Panc1 (cell line): ENCODE measurements at regions not wholly inside any gene's neighbourhood (a gene's known extent, or its start where the extent isn't known, plus 50 kb on each side); places are given as distances from the start of the nearest gene placed in this dataset.

Source experiments
- ATAC-seq: fragments of 200-7000 bp; cut with Tn5 transposase; 2 replicates; pipeline ENCODE4 v1.9.1; 2020; ENCODE audit warnings: mild to moderate bottlenecking, moderate library complexity
- BruUV-seq: library from RNA; stranded (reverse); fragments of 400-500 nt; replicated peaks from 2 replicates; lab custom pipeline; 2021; lab: Mats Ljungman, UMichigan
- CTCF ChIA-PET: fragments of 300-600 bp; sonication (Branson Sonifier 250); formaldehyde crosslinking; loops from one replicate; lab custom pipeline; 2022; ENCODE audit warnings: antibody characterized with exemption; lab: Charles Lee
- POLR2A ChIA-PET: fragments of 300-600 bp; sonication (Branson Sonifier 250); formaldehyde crosslinking; loops from one replicate; lab custom pipeline; 2022; ENCODE audit warnings: antibody characterized with exemption; lab: Charles Lee
- DNase-seq: peaks from one replicate; pipeline ENCODE4 v3.0.0-alpha.2; 2010; ENCODE audit warnings: low read depth, low spot score
- H3K27ac ChIP-seq: 2 replicates; pipeline ENCODE4 v1.5.1; 2011; ENCODE audit warnings: mild to moderate bottlenecking, low read length, inconsistent platforms
- H3K27me3 ChIP-seq: fragments of 200-500 bp; sonication (Bioruptor generic); 2 replicates; pipeline ENCODE4 v1.6.0; 2014; ENCODE audit warnings: low read length, inconsistent platforms; ENCODE audit not compliant: control insufficient read depth, insufficient read depth
- H3K36me3 ChIP-seq: fragments of 200-500 bp; sonication (Bioruptor generic); 2 replicates; pipeline ENCODE4 v1.5.1; 2014; ENCODE audit warnings: inconsistent platforms, mild to moderate bottlenecking, low read length, moderate library complexity; ENCODE audit not compliant: control insufficient read depth, insufficient read depth
- H3K4me1 ChIP-seq: 2 replicates; pipeline ENCODE4 v1.5.1; 2011; ENCODE audit warnings: inconsistent platforms, mild to moderate bottlenecking, low read length, moderate library complexity; ENCODE audit not compliant: control insufficient read depth, insufficient read depth
- H3K4me3 ChIP-seq, 2 experiments: 2 replicates each; pipeline ENCODE4 v1.5.1; 2011 to 2012; ENCODE audit warnings: low read depth in 2 of 2, low read length in 2 of 2, mild to moderate bottlenecking in 2 of 2, inconsistent platforms in 1 of 2, moderate library complexity in 1 of 2
- H3K9me3 ChIP-seq: fragments of 200-500 bp; sonication (Bioruptor generic); 2 replicates; pipeline ENCODE4 v1.5.1; 2014; ENCODE audit warnings: low read depth, mild to moderate bottlenecking, inconsistent platforms, low read length, moderate library complexity; ENCODE audit not compliant: control insufficient read depth, insufficient read depth
- POLR2AphosphoS5 ChIP-seq: IDR thresholded peaks from 2 replicates; pipeline ENCODE4 v1.6.1; 2012; ENCODE audit warnings: mild to moderate bottlenecking, low read depth, low read length, moderate library complexity
- SIN3A ChIP-seq: IDR thresholded peaks from 2 replicates; pipeline ENCODE4 v1.6.1; 2012; ENCODE audit warnings: low read depth, mild to moderate bottlenecking, low read length, moderate library complexity, borderline replicate concordance; ENCODE audit not compliant: insufficient read depth
- TCF7L2 ChIP-seq: IDR thresholded peaks from 2 replicates; pipeline ENCODE4 v1.6.1; 2011; ENCODE audit warnings: mild to moderate bottlenecking, low read depth, low read length, inconsistent platforms
- in situ Hi-C: cut with HindIII; loops from 2 replicates; pipeline ENCODE4 v1.10.0; 2016; ENCODE audit warnings: low sequenced_read_pairs, low pct_unique_long_range_greater_than_20kb
- intact Hi-C: fragments of 100-400 bp; cut with micrococcal nuclease; formaldehyde crosslinking; loops from one replicate; pipeline ENCODE4 v1.10.0; 2022; ENCODE audit not compliant: unreplicated experiment
- TF ChIP-seq, protein P1 (sequence below), 2 experiments: IDR thresholded peaks; 2 replicates each; pipeline ENCODE4 v1.6.1; 2011 to 2012; ENCODE audit warnings: low read depth in 2 of 2, control low read depth in 1 of 2, low read length in 1 of 2, mild to moderate bottlenecking in 1 of 2, moderate library complexity in 1 of 2; ENCODE audit not compliant: insufficient read depth in 1 of 2
- TF ChIP-seq, protein P2 (sequence below): fragments of 450-650 bp; IDR thresholded peaks from 2 replicates; pipeline ENCODE4 v1.5.1; 2017; ENCODE audit warnings: mild to moderate bottlenecking

DNA sequence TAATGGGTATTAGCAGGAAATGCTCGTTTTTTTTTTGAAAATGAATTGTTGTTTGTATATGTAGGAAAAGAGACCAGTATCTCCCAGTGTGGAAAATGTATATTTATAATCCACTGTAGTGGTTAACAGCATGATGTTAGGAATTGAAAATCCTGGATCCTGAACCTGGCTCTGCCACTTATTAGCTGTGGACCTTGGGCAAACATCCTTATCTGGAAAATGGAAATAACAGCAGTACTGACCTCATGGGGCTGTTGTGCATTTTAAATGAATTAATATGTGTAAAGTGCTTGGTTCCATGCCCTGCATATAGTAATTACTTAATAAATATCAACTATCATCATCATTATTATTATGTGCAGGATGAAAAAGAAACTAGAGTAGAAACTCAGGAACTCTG lies 251.3 kb downstream of the CDCA7 start:
- BruUV-seq: no TSS peak
- no peak for ATAC-seq
- H3K36me3 ChIP-seq: no peaks in the 10 kb centered on the region
- no peak for DNase-seq
- in situ Hi-C loops (no loop called here), intact Hi-C loops (no loop called here)
- H3K27me3 ChIP-seq: no peaks in the 10 kb centered on the region
- no peaks in the 10 kb centered on the region for H3K9me3 ChIP-seq
- no peak overlapping the region for H3K4me3 ChIP-seq
- no peak for TF ChIP-seq TCF7L2
- TF ChIP-seq, protein P1, sequence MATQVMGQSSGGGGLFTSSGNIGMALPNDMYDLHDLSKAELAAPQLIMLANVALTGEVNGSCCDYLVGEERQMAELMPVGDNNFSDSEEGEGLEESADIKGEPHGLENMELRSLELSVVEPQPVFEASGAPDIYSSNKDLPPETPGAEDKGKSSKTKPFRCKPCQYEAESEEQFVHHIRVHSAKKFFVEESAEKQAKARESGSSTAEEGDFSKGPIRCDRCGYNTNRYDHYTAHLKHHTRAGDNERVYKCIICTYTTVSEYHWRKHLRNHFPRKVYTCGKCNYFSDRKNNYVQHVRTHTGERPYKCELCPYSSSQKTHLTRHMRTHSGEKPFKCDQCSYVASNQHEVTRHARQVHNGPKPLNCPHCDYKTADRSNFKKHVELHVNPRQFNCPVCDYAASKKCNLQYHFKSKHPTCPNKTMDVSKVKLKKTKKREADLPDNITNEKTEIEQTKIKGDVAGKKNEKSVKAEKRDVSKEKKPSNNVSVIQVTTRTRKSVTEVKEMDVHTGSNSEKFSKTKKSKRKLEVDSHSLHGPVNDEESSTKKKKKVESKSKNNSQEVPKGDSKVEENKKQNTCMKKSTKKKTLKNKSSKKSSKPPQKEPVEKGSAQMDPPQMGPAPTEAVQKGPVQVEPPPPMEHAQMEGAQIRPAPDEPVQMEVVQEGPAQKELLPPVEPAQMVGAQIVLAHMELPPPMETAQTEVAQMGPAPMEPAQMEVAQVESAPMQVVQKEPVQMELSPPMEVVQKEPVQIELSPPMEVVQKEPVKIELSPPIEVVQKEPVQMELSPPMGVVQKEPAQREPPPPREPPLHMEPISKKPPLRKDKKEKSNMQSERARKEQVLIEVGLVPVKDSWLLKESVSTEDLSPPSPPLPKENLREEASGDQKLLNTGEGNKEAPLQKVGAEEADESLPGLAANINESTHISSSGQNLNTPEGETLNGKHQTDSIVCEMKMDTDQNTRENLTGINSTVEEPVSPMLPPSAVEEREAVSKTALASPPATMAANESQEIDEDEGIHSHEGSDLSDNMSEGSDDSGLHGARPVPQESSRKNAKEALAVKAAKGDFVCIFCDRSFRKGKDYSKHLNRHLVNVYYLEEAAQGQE (IDR thresholded peaks at IDR 0.05; ENCODE audit: insufficient read depth in 1 of 2, low read depth in 2 of 2, low read length in 1 of 2): no peak
- TF ChIP-seq POLR2AphosphoS5: no peak
- TF ChIP-seq, protein P2, sequence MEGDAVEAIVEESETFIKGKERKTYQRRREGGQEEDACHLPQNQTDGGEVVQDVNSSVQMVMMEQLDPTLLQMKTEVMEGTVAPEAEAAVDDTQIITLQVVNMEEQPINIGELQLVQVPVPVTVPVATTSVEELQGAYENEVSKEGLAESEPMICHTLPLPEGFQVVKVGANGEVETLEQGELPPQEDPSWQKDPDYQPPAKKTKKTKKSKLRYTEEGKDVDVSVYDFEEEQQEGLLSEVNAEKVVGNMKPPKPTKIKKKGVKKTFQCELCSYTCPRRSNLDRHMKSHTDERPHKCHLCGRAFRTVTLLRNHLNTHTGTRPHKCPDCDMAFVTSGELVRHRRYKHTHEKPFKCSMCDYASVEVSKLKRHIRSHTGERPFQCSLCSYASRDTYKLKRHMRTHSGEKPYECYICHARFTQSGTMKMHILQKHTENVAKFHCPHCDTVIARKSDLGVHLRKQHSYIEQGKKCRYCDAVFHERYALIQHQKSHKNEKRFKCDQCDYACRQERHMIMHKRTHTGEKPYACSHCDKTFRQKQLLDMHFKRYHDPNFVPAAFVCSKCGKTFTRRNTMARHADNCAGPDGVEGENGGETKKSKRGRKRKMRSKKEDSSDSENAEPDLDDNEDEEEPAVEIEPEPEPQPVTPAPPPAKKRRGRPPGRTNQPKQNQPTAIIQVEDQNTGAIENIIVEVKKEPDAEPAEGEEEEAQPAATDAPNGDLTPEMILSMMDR: no peak
- no peak for TF ChIP-seq SIN3A
- CTCF ChIA-PET: no interaction called here
- no peak overlapping the region; the same call in 1 of the 2 replicates for H3K27ac ChIP-seq
- POLR2A ChIA-PET: interaction anchor here (0.5 kb wide), 1 partner anchor 13 kb away, joined by 6 read pairs; no protein-coding TSS in a partner anchor
- no peaks in the 10 kb centered on the region for H3K4me1 ChIP-seq

DNA sequence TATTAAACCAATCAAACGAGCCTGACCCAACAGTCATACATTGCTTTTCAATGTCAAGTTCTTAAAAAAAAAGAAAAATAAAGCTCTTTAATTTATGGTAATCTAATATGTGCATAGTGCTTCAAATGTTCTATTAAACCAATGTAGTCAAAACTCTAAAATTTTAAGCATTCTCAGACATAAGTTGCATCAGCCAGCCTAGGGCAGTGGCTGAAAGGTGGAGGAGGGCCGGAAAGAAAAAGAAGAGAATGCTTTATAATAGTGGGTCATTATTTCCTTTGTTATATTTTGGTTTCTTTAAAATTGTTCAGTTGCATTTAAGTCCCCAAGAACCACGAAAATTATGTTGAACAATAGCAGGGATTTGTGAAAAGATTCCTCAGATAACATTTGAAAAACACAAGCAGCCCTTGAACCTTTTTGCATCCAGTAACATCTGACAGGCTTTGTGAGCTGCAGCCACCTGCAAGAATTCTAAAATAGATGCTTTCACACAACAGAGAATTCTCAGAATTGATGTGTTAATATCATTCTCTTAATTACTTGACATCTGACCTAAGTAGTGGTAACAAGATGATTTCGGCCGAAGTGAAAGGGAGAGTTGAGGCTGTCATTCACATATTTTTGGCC lies 252.1 kb downstream of the CDCA7 start:
- ChIA-PET CTCF (no interaction called here), POLR2A (interaction anchor here (0.5 kb wide), 1 partner anchor 12 kb away, joined by 6 read pairs; no protein-coding TSS in a partner anchor)
- TF ChIP-seq SIN3A: no peak
- no peak for TF ChIP-seq POLR2AphosphoS5
- TF ChIP-seq, protein P1 (IDR thresholded peaks at IDR 0.05; ENCODE audit: insufficient read depth in 1 of 2, low read depth in 2 of 2, low read length in 1 of 2): no peak
- TF ChIP-seq, protein P2: no peak
- intact Hi-C loops: no loop called here
- H3K4me3 ChIP-seq: no peak overlapping the region
- no peaks in the 10 kb centered on the region for H3K27me3 ChIP-seq
- no peak for DNase-seq
- no peaks in the 10 kb centered on the region for H3K36me3 ChIP-seq
- H3K27ac ChIP-seq: peak overlapping the region; percentile 27; the same call in 1 of the 2 replicates
- in situ Hi-C loops: no loop called here
- BruUV-seq: no TSS peak
- H3K4me1 ChIP-seq: no peaks in the 10 kb centered on the region
- no peak for ATAC-seq
- H3K9me3 ChIP-seq: no peaks in the 10 kb centered on the region
